ENCODE measurements at regions not wholly inside any gene's neighbourhood (a gene's known extent, or its start where the extent isn't known, plus 50 kb on each side); places are given as distances from the start of the nearest gene placed in this dataset.

DNA sequence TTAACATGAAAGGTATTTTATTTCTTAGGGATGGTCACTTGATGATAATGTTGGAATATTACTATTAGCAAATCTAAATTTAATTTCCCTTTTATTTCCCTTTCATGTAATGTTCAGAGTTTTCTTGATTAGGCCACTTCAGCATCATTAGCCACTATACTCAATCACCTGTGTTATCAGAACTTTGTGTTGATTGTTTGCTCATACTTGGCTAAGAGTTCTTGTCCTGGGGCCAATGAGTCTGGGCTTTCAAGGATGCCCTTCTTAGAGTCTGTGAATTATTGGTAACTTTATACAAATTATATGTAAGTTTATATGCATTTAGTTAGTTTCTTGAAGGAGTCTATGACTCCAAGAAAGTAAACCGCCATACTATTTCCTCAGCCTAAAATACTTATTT lies 408.0 kb upstream of the DDX18 start:
- no peak for TF ChIP-seq POLR2A (IDR thresholded peaks at IDR 0.05)
- TF ChIP-seq, protein P1, sequence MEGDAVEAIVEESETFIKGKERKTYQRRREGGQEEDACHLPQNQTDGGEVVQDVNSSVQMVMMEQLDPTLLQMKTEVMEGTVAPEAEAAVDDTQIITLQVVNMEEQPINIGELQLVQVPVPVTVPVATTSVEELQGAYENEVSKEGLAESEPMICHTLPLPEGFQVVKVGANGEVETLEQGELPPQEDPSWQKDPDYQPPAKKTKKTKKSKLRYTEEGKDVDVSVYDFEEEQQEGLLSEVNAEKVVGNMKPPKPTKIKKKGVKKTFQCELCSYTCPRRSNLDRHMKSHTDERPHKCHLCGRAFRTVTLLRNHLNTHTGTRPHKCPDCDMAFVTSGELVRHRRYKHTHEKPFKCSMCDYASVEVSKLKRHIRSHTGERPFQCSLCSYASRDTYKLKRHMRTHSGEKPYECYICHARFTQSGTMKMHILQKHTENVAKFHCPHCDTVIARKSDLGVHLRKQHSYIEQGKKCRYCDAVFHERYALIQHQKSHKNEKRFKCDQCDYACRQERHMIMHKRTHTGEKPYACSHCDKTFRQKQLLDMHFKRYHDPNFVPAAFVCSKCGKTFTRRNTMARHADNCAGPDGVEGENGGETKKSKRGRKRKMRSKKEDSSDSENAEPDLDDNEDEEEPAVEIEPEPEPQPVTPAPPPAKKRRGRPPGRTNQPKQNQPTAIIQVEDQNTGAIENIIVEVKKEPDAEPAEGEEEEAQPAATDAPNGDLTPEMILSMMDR (IDR thresholded peaks at IDR 0.05) = no peak

Measured in Peyer's patch (tissue), 4 donors.